Tibial nerve (tissue), 4 donors: ENCODE measurements at regions not wholly inside any gene's neighbourhood (a gene's known extent, or its start where the extent isn't known, plus 50 kb on each side); places are given as distances from the start of the nearest gene placed in this dataset.

Source experiments
- EP300 ChIP-seq, 2 donors: sonication (generic); formaldehyde crosslinking; IDR thresholded peaks; one replicate each; pipeline ENCODE4 v1.6.1; 2017; ENCODE audit warnings: antibody characterized with exemption in 2 of 2, mild to moderate bottlenecking in 1 of 2
- TF ChIP-seq, protein P1 (sequence below), 5 experiments: fragments of 200-600 bp in 3 of 5; fragments of 450-650 bp in 2 of 5; sonication (generic) in 3 of 5; IDR thresholded peaks; one replicate each; pipeline ENCODE4 v1.5.1; 2016 to 2019; ENCODE audit warnings: antibody characterized with exemption in 5 of 5, mild to moderate bottlenecking in 3 of 5, moderate library complexity in 2 of 5

DNA sequence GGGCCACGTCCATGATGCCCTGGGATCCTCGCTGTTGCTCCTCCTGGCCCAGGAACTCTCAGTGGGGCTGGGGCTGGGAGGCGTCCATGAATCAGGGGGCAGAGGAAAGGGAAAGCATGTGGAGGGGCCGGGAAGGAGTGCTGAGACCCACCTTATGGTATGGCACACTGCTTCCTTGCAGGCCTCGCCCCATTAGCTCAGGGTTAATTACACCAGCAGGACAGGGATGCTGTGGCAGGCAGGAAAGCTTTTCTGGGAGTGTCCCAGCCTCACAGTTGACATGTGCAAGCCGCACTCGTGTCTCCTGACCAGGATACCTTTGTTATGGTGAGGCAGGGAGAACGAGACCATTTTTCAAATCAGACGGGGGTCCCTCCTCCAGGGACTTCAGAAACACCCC, 109.7 kb upstream of the PCBD1 start:
- TF ChIP-seq, protein P1, sequence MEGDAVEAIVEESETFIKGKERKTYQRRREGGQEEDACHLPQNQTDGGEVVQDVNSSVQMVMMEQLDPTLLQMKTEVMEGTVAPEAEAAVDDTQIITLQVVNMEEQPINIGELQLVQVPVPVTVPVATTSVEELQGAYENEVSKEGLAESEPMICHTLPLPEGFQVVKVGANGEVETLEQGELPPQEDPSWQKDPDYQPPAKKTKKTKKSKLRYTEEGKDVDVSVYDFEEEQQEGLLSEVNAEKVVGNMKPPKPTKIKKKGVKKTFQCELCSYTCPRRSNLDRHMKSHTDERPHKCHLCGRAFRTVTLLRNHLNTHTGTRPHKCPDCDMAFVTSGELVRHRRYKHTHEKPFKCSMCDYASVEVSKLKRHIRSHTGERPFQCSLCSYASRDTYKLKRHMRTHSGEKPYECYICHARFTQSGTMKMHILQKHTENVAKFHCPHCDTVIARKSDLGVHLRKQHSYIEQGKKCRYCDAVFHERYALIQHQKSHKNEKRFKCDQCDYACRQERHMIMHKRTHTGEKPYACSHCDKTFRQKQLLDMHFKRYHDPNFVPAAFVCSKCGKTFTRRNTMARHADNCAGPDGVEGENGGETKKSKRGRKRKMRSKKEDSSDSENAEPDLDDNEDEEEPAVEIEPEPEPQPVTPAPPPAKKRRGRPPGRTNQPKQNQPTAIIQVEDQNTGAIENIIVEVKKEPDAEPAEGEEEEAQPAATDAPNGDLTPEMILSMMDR (IDR thresholded peaks at IDR 0.05) = no peak
- no peak for TF ChIP-seq EP300 (IDR thresholded peaks at IDR 0.05)
